Keratinocyte (primary cell): ENCODE measurements at regions not wholly inside any gene's neighbourhood (a gene's known extent, or its start where the extent isn't known, plus 50 kb on each side); places are given as distances from the start of the nearest gene placed in this dataset.

Experiments
- DNase-seq: peaks from one replicate; pipeline ENCODE4 v3.0.0-alpha.2; 2011; ENCODE audit warnings: low read depth, missing footprints, low spot score
- FAIRE-seq: peaks from 2 replicates; lab custom pipeline; 2011; peaks lifted over from hg19 to GRCh38; lab: Jason Lieb, UNC
- H2AFZ ChIP-seq: 2 replicates; pipeline ENCODE4 v1.6.0; 2012; ENCODE audit warnings: low read length, control low read depth, inconsistent platforms; ENCODE audit not compliant: control insufficient read depth
- H3K27ac ChIP-seq: 2 replicates; pipeline ENCODE4 v1.5.1; 2011; ENCODE audit warnings: low read length; ENCODE audit not compliant: control insufficient read depth, insufficient read depth
- H3K27me3 ChIP-seq: 3 replicates; pipeline ENCODE4 v1.6.0; 2011; ENCODE audit warnings: low read length; ENCODE audit not compliant: control insufficient read depth, insufficient read depth; ENCODE audit errors: extremely low read depth
- H3K36me3 ChIP-seq, 2 experiments: 2 replicates in 1 of 2; 3 replicates in 1 of 2; pipeline ENCODE4 v1.5.1; 2011; ENCODE audit warnings: low read length in 2 of 2, mild to moderate bottlenecking in 1 of 2; ENCODE audit not compliant: control insufficient read depth in 2 of 2, insufficient read depth in 2 of 2; ENCODE audit errors: extremely low read depth in 1 of 2
- H3K4me1 ChIP-seq: 3 replicates; pipeline ENCODE4 v1.5.1; 2011; ENCODE audit warnings: low read length; ENCODE audit not compliant: control insufficient read depth, insufficient read depth; ENCODE audit errors: extremely low read depth
- H3K4me2 ChIP-seq: 3 replicates; pipeline ENCODE4 v1.6.0; 2011; ENCODE audit warnings: low read depth, low read length; ENCODE audit not compliant: control insufficient read depth, insufficient read depth; ENCODE audit errors: extremely low read depth
- H3K4me3 ChIP-seq, 3 experiments: fragments of 200-600 bp in 1 of 3; sonication (generic) in 1 of 3; 2 replicates in 2 of 3; 3 replicates in 1 of 3; pipeline ENCODE4 v1.5.1; 2011 to 2016; ENCODE audit warnings: low read length in 3 of 3, mild to moderate bottlenecking in 3 of 3, control low read depth in 2 of 3, inconsistent platforms in 1 of 3, low read depth in 1 of 3, mixed read lengths in 1 of 3, mixed run types in 1 of 3, moderate library complexity in 1 of 3; ENCODE audit not compliant: control insufficient read depth in 2 of 3, insufficient read depth in 2 of 3; ENCODE audit errors: extremely low read depth in 1 of 3
- H3K79me2 ChIP-seq: 2 replicates; pipeline ENCODE4 v1.6.0; 2012; ENCODE audit warnings: low read length; ENCODE audit not compliant: control insufficient read depth, insufficient read depth
- H3K9ac ChIP-seq: 3 replicates; pipeline ENCODE4 v1.6.0; 2011; ENCODE audit warnings: low read length; ENCODE audit not compliant: control insufficient read depth, insufficient read depth; ENCODE audit errors: extremely low read depth
- H3K9me1 ChIP-seq: 3 replicates; pipeline ENCODE4 v1.6.0; 2011; ENCODE audit warnings: low read length; ENCODE audit not compliant: control insufficient read depth, insufficient read depth; ENCODE audit errors: extremely low read depth
- H3K9me3 ChIP-seq: 2 replicates; pipeline ENCODE4 v1.5.1; 2012; ENCODE audit warnings: low read depth, low read length; ENCODE audit not compliant: control insufficient read depth
- H4K20me1 ChIP-seq: 3 replicates; pipeline ENCODE4 v1.6.0; 2011; ENCODE audit warnings: low read length; ENCODE audit not compliant: control insufficient read depth, insufficient read depth; ENCODE audit errors: extremely low read depth
- EZH2 ChIP-seq: IDR thresholded peaks from one replicate; pipeline ENCODE4 v1.6.1; 2012; ENCODE audit warnings: inconsistent platforms, mild to moderate bottlenecking, low read length, moderate library complexity
- dilution Hi-C: fragments of 300-500 bp; cut with MboI; formaldehyde crosslinking; loops from one replicate; pipeline ENCODE4 v1.7.0; 2020; ENCODE audit warnings: low sequenced_read_pairs; ENCODE audit not compliant: extremely low pct_ligation_motif_present
- TF ChIP-seq, protein P1 (sequence below), 3 experiments: IDR thresholded peaks in 1 of 3; conservative IDR thresholded peaks in 1 of 3; optimal IDR thresholded peaks in 1 of 3; 2 replicates in 2 of 3; 3 replicates in 1 of 3; pipeline versions ENCODE3 to v1.5.1; 2011; ENCODE audit warnings: low read length in 3 of 3, mild to moderate bottlenecking in 3 of 3, moderate library complexity in 2 of 3, control low read depth in 1 of 3, inconsistent platforms in 1 of 3; ENCODE audit not compliant: insufficient read depth in 2 of 3; ENCODE audit errors: extremely low read depth in 1 of 3

GRCh38 chr3:194240766-194241165 is 104.8 kb downstream of the HES1 start:
- H4K20me1 ChIP-seq: no peaks in the 10 kb centered on the region
- no peak overlapping the region for H2AFZ ChIP-seq
- no peaks in the 10 kb centered on the region for H3K4me1 ChIP-seq
- no peaks in the 10 kb centered on the region for H3K36me3 ChIP-seq
- no peaks in the 10 kb centered on the region for H3K9me3 ChIP-seq
- no peaks in the 10 kb centered on the region for H3K27me3 ChIP-seq
- no peak overlapping the region for H3K4me2 ChIP-seq
- no peak for FAIRE-seq
- dilution Hi-C loops: no loop called here
- no peak overlapping the region for H3K4me3 ChIP-seq
- no peak overlapping the region for H3K9ac ChIP-seq
- no peaks in the 10 kb centered on the region for H3K79me2 ChIP-seq
- TF ChIP-seq, protein P1, sequence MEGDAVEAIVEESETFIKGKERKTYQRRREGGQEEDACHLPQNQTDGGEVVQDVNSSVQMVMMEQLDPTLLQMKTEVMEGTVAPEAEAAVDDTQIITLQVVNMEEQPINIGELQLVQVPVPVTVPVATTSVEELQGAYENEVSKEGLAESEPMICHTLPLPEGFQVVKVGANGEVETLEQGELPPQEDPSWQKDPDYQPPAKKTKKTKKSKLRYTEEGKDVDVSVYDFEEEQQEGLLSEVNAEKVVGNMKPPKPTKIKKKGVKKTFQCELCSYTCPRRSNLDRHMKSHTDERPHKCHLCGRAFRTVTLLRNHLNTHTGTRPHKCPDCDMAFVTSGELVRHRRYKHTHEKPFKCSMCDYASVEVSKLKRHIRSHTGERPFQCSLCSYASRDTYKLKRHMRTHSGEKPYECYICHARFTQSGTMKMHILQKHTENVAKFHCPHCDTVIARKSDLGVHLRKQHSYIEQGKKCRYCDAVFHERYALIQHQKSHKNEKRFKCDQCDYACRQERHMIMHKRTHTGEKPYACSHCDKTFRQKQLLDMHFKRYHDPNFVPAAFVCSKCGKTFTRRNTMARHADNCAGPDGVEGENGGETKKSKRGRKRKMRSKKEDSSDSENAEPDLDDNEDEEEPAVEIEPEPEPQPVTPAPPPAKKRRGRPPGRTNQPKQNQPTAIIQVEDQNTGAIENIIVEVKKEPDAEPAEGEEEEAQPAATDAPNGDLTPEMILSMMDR (optimal IDR thresholded peaks at IDR 0.05 in 1 of 3, IDR thresholded peaks at IDR 0.05 in 1 of 3, conservative IDR thresholded peaks at IDR 0.05 in 1 of 3; ENCODE audit: extremely low read depth in 1 of 3, insufficient read depth in 2 of 3, low read length in 3 of 3): no peak
- no peak for TF ChIP-seq EZH2
- H3K27ac ChIP-seq: no peak overlapping the region
- no peak for DNase-seq
- H3K9me1 ChIP-seq: no peaks in the 10 kb centered on the region

- dilution Hi-C loops: no loop called here
- Histone ChIP-seq H3K27ac (no peak overlapping the region), H3K4me2 (no peak overlapping the region), H3K27me3 (peaks cover 7% of the 10 kb centered on the region), H3K4me3 (no peak overlapping the region), H3K9me3 (no peaks in the 10 kb centered on the region), H3K4me1 (no peaks in the 10 kb centered on the region), H2AFZ (no peak overlapping the region), H3K36me3 (no peaks in the 10 kb centered on the region), H4K20me1 (no peaks in the 10 kb centered on the region), H3K79me2 (no peaks in the 10 kb centered on the region), H3K9me1 (no peaks in the 10 kb centered on the region), H3K9ac (no peak overlapping the region)
- FAIRE-seq (no peak), DNase-seq (no peak)
- TF ChIP-seq, protein P1 (optimal IDR thresholded peaks at IDR 0.05 in 1 of 3, IDR thresholded peaks at IDR 0.05 in 1 of 3, conservative IDR thresholded peaks at IDR 0.05 in 1 of 3; ENCODE audit: extremely low read depth in 1 of 3, insufficient read depth in 2 of 3, low read length in 3 of 3): no peak
- no peak for TF ChIP-seq EZH2
Measured at GRCh38 chr3:194243172-194243837, 107.4 kb downstream of the HES1 start.
